ENCODE measurements at regions not wholly inside any gene's neighbourhood (a gene's known extent, or its start where the extent isn't known, plus 50 kb on each side); places are given as distances from the start of the nearest gene placed in this dataset.

GRCh38 chr10:91049988-91050360 is 129.1 kb upstream of the ANKRD1 start:
- H3K27ac ChIP-seq: peak overlapping the region in 6 of 8 donors; percentile 14 to 49 (median 32)
- 67 to 84% (median 77%) methylated on average over 2 of the region's 2 CpGs for WGBS, 5 donors
- H3K36me3 ChIP-seq: no peaks in the 10 kb centered on the region
- H3K27me3 ChIP-seq (replicated peaks in 1 of 7): no peaks in the 10 kb centered on the region
- no peak overlapping the region for H3K4me3 ChIP-seq
- intact Hi-C loops (cut with DNase I; ENCODE audit: low total_unique reads): no loop called here
- H3K9me3 ChIP-seq: no peaks in the 10 kb centered on the region
- DNase-seq: no peak
- TF ChIP-seq POLR2AphosphoS5 (IDR thresholded peaks at IDR 0.05) (no peak), POLR2A (IDR thresholded peaks at IDR 0.05) (no peak)
- TF ChIP-seq, protein P1, sequence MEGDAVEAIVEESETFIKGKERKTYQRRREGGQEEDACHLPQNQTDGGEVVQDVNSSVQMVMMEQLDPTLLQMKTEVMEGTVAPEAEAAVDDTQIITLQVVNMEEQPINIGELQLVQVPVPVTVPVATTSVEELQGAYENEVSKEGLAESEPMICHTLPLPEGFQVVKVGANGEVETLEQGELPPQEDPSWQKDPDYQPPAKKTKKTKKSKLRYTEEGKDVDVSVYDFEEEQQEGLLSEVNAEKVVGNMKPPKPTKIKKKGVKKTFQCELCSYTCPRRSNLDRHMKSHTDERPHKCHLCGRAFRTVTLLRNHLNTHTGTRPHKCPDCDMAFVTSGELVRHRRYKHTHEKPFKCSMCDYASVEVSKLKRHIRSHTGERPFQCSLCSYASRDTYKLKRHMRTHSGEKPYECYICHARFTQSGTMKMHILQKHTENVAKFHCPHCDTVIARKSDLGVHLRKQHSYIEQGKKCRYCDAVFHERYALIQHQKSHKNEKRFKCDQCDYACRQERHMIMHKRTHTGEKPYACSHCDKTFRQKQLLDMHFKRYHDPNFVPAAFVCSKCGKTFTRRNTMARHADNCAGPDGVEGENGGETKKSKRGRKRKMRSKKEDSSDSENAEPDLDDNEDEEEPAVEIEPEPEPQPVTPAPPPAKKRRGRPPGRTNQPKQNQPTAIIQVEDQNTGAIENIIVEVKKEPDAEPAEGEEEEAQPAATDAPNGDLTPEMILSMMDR (IDR thresholded peaks at IDR 0.05 in 8 of 11, conservative IDR thresholded peaks at IDR 0.05 in 3 of 11): no peak
- H3K4me1 ChIP-seq: peaks cover 0 to 10% (median 0%) of the 10 kb centered on the region in 6 donors

- Histone ChIP-seq H3K36me3 (no peaks in the 10 kb centered on the region), H3K27me3 (replicated peaks in 1 of 7) (no peaks in the 10 kb centered on the region), H3K4me3 (no peak overlapping the region), H3K4me1 (peaks cover 0 to 10% (median 0%) of the 10 kb centered on the region in 6 donors), H3K9me3 (no peaks in the 10 kb centered on the region), H3K27ac (peak overlapping the region in 4 of 8 donors; percentile 25 to 49 (median 34))
- 87 to 92% (median 88%) methylated on average over 6 of the region's 6 CpGs for WGBS, 5 donors
- TF ChIP-seq POLR2AphosphoS5 (IDR thresholded peaks at IDR 0.05) (no peak), POLR2A (IDR thresholded peaks at IDR 0.05) (no peak)
- intact Hi-C loops (cut with DNase I; ENCODE audit: low total_unique reads): no loop called here
- no peak for DNase-seq
Observed at GRCh38 chr10:91050371-91051034, 129.6 kb upstream of the ANKRD1 start.

DNA sequence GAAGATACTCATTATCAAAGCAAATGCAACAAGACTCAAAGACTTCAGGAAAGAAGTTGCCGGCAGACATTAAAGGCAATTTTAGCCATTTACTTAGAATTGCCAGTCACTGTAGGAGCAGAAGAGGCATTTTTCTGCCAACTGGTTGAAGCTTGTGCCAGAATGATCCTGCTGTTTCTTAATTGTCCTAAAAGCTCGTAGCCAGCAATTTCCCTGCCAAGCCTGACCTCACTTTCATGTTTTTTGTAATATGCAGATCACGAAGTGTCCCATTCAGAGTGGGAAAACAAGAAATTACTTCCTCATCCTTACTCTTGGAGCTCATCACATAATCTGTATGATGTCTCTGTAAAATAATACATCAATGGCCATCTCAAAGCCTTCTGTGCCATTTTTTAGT is 130.9 kb upstream of the ANKRD1 start:
- H3K36me3 ChIP-seq: no peaks in the 10 kb centered on the region
- no peaks in the 10 kb centered on the region for H3K9me3 ChIP-seq
- intact Hi-C loops (cut with DNase I; ENCODE audit: low total_unique reads): no loop called here
- H3K4me1 ChIP-seq: peaks cover 0 to 10% (median 0%) of the 10 kb centered on the region in 6 donors
- no peak for DNase-seq
- H3K4me3 ChIP-seq: no peak overlapping the region
- WGBS, 5 donors: 51 to 69% (median 59%) methylated on average over 3 of the region's 3 CpGs
- no peak for TF ChIP-seq POLR2AphosphoS5 (IDR thresholded peaks at IDR 0.05)
- TF ChIP-seq POLR2A (IDR thresholded peaks at IDR 0.05): no peak
- TF ChIP-seq, protein P1 (IDR thresholded peaks at IDR 0.05 in 8 of 11, conservative IDR thresholded peaks at IDR 0.05 in 3 of 11): no peak
- H3K27ac ChIP-seq: peak overlapping the region in 4 of 8 donors; percentile 1 to 15 (median 2)
- no peaks in the 10 kb centered on the region for H3K27me3 ChIP-seq (replicated peaks in 1 of 7)

DNA sequence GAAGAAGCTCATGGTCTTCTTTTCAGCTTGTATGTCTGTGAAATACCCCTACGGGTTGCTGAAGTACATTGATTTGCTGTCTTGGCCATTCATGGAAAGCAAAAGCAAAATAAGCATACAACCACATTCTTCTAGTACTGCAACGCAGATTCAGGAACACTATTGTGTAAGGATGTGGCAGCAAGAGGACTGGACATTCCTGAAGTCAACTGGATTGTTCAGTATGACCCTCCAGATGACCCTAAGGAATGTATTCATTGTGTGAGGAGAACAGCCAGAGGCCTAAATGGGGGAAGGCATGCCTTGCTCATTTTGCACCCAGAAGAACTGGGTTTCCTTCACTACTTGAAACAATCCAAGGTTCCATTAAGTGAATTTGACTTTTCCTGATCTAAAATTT is 133.4 kb upstream of the ANKRD1 start:
- WGBS, 5 donors: 60 to 85% (median 81%) methylated on average over 2 of the region's 2 CpGs

More for the DNA sequence above, 133.4 kb upstream of the ANKRD1 start:
- Histone ChIP-seq H3K27ac (no peak overlapping the region), H3K36me3 (no peaks in the 10 kb centered on the region), H3K27me3 (replicated peaks in 1 of 7) (no peaks in the 10 kb centered on the region), H3K9me3 (no peaks in the 10 kb centered on the region), H3K4me3 (no peak overlapping the region), H3K4me1 (peaks cover 0 to 10% (median 0%) of the 10 kb centered on the region in 6 donors)
- TF ChIP-seq, protein P1 (IDR thresholded peaks at IDR 0.05 in 8 of 11, conservative IDR thresholded peaks at IDR 0.05 in 3 of 11): no peak
- TF ChIP-seq POLR2A (IDR thresholded peaks at IDR 0.05) (no peak), POLR2AphosphoS5 (IDR thresholded peaks at IDR 0.05) (no peak)
- intact Hi-C loops (cut with DNase I; ENCODE audit: low total_unique reads): no loop called here
- no peak for DNase-seq
